ENCODE measurements at regions not wholly inside any gene's neighbourhood (a gene's known extent, or its start where the extent isn't known, plus 50 kb on each side); places are given as distances from the start of the nearest gene placed in this dataset.
"Not testable (repeated sequence)": the region's sequence is repeated elsewhere in the genome, so short reads cannot be mapped to it uniquely, and the experiment has no call there.

- no peak for DNase-seq (ENCODE audit: low read depth)
Observed at GRCh38 chr6:98325366-98325765, 509.0 kb upstream of the POU3F2 start.

GRCh38 chr6:98333273-98333672 lies 501.1 kb upstream of the POU3F2 start:
- DNase-seq (ENCODE audit: low read depth), result no peak

GRCh38 chr6:98335594-98335993 lies 498.8 kb upstream of the POU3F2 start:
- DNase-seq (ENCODE audit: low read depth), result no peak

GRCh38 chr6:98339506-98339905 lies 494.9 kb upstream of the POU3F2 start:
- DNase-seq (ENCODE audit: low read depth), result no peak

- DNase-seq (ENCODE audit: low read depth), result no peak
Observed at GRCh38 chr6:98343004-98343403, 491.4 kb upstream of the POU3F2 start.

- DNase-seq (ENCODE audit: low read depth), result no peak
Observed at GRCh38 chr6:98343797-98344196, 490.6 kb upstream of the POU3F2 start.

GRCh38 chr6:98352348-98352747 lies 482.0 kb upstream of the POU3F2 start:
- no peak for DNase-seq (ENCODE audit: low read depth)

- no peak for DNase-seq (ENCODE audit: low read depth)
Observed at GRCh38 chr6:98358173-98358572, 476.2 kb upstream of the POU3F2 start.

GRCh38 chr6:98366371-98366770 lies 468.0 kb upstream of the POU3F2 start:
- DNase-seq (ENCODE audit: low read depth), result no peak

GRCh38 chr6:98380589-98380988 lies 453.8 kb upstream of the POU3F2 start:
- DNase-seq (ENCODE audit: low read depth), result no peak

GRCh38 chr6:98382246-98382645 lies 452.1 kb upstream of the POU3F2 start:
- DNase-seq (ENCODE audit: low read depth), result no peak

- DNase-seq (ENCODE audit: low read depth), result no peak
Observed at GRCh38 chr6:98384334-98384733, 450.0 kb upstream of the POU3F2 start.

- no peak for DNase-seq (ENCODE audit: low read depth)
Observed at GRCh38 chr6:98384801-98385200, 449.6 kb upstream of the POU3F2 start.

GRCh38 chr6:98395610-98396166 lies 438.7 kb upstream of the POU3F2 start:
- DNase-seq (ENCODE audit: low read depth), result no peak

GRCh38 chr6:98416027-98416426 lies 418.3 kb upstream of the POU3F2 start:
- DNase-seq (ENCODE audit: low read depth), result no peak

- not testable (repeated sequence) for DNase-seq (ENCODE audit: low read depth)
Observed at GRCh38 chr6:98416497-98417158, 417.7 kb upstream of the POU3F2 start.

- no peak for DNase-seq (ENCODE audit: low read depth)
Observed at GRCh38 chr6:98433325-98434056, 400.9 kb upstream of the POU3F2 start.

GRCh38 chr6:98443633-98444032 lies 390.7 kb upstream of the POU3F2 start:
- DNase-seq (ENCODE audit: low read depth), result no peak

- no peak for DNase-seq (ENCODE audit: low read depth)
Observed at GRCh38 chr6:98452685-98453084, 381.7 kb upstream of the POU3F2 start.

GRCh38 chr6:98454809-98455322 lies 379.5 kb upstream of the POU3F2 start:
- no peak for DNase-seq (ENCODE audit: low read depth)

GRCh38 chr6:98458708-98459107 lies 375.7 kb upstream of the POU3F2 start:
- no peak for DNase-seq (ENCODE audit: low read depth)

GRCh38 chr6:98463038-98464000 lies 371.1 kb upstream of the POU3F2 start:
- DNase-seq (ENCODE audit: low read depth), result no peak
